Prostate gland (tissue), 2 donors: ENCODE measurements at regions not wholly inside any gene's neighbourhood (a gene's known extent, or its start where the extent isn't known, plus 50 kb on each side); places are given as distances from the start of the nearest gene placed in this dataset.

Experiments
- POLR2A ChIP-seq: fragments of 450-650 bp; IDR thresholded peaks from one replicate; pipeline ENCODE4 v1.6.1; 2016; ENCODE audit warnings: antibody characterized with exemption, mild to moderate bottlenecking
- POLR2AphosphoS5 ChIP-seq: sonication (generic); formaldehyde crosslinking; IDR thresholded peaks from one replicate; pipeline ENCODE4 v1.6.1; 2017; ENCODE audit warnings: antibody characterized with exemption
- TF ChIP-seq, protein P1 (sequence below), 4 experiments: fragments of 200-600 bp in 2 of 4; fragments of 450-650 bp in 2 of 4; sonication (generic) in 2 of 4; IDR thresholded peaks; 1 replicate in 3 of 4; 2 replicates in 1 of 4; pipeline ENCODE4 v1.5.1; 2016 to 2019; ENCODE audit warnings: antibody characterized with exemption in 4 of 4, mild to moderate bottlenecking in 2 of 4, moderate library complexity in 2 of 4

- TF ChIP-seq, protein P1, sequence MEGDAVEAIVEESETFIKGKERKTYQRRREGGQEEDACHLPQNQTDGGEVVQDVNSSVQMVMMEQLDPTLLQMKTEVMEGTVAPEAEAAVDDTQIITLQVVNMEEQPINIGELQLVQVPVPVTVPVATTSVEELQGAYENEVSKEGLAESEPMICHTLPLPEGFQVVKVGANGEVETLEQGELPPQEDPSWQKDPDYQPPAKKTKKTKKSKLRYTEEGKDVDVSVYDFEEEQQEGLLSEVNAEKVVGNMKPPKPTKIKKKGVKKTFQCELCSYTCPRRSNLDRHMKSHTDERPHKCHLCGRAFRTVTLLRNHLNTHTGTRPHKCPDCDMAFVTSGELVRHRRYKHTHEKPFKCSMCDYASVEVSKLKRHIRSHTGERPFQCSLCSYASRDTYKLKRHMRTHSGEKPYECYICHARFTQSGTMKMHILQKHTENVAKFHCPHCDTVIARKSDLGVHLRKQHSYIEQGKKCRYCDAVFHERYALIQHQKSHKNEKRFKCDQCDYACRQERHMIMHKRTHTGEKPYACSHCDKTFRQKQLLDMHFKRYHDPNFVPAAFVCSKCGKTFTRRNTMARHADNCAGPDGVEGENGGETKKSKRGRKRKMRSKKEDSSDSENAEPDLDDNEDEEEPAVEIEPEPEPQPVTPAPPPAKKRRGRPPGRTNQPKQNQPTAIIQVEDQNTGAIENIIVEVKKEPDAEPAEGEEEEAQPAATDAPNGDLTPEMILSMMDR (IDR thresholded peaks at IDR 0.05), result no peak
- TF ChIP-seq POLR2AphosphoS5, result no peak
- TF ChIP-seq POLR2A, result no peak
Measured at GRCh38 chr9:103821115-103821514, 273.0 kb upstream of the SMC2 start.
